Transverse colon (tissue), 4 donors: ENCODE measurements at regions not wholly inside any gene's neighbourhood (a gene's known extent, or its start where the extent isn't known, plus 50 kb on each side); places are given as distances from the start of the nearest gene placed in this dataset.

Experiments used
- CTCF ChIP-seq, 5 experiments: fragments of 200-600 bp in 3 of 5; fragments of 450-650 bp in 2 of 5; sonication (generic) in 3 of 5; IDR thresholded peaks; 1 replicate in 2 of 5; 2 replicates in 3 of 5; pipeline ENCODE4 v1.5.1; 2016 to 2017; ENCODE audit warnings: antibody characterized with exemption in 5 of 5, inconsistent platforms in 3 of 5, mild to moderate bottlenecking in 2 of 5, moderate library complexity in 1 of 5
- EP300 ChIP-seq: sonication (generic); formaldehyde crosslinking; IDR thresholded peaks from one replicate; pipeline ENCODE4 v1.6.1; 2017; ENCODE audit warnings: antibody characterized with exemption, low read depth
- POLR2A ChIP-seq: fragments of 450-650 bp; IDR thresholded peaks from one replicate; pipeline ENCODE4 v1.6.1; 2016; ENCODE audit warnings: antibody characterized with exemption, mild to moderate bottlenecking, moderate library complexity
- POLR2AphosphoS5 ChIP-seq, 3 donors: sonication (generic); formaldehyde crosslinking; IDR thresholded peaks; one replicate each; pipeline ENCODE4 v1.6.1; 2016; ENCODE audit warnings: antibody characterized with exemption in 3 of 3

DNA sequence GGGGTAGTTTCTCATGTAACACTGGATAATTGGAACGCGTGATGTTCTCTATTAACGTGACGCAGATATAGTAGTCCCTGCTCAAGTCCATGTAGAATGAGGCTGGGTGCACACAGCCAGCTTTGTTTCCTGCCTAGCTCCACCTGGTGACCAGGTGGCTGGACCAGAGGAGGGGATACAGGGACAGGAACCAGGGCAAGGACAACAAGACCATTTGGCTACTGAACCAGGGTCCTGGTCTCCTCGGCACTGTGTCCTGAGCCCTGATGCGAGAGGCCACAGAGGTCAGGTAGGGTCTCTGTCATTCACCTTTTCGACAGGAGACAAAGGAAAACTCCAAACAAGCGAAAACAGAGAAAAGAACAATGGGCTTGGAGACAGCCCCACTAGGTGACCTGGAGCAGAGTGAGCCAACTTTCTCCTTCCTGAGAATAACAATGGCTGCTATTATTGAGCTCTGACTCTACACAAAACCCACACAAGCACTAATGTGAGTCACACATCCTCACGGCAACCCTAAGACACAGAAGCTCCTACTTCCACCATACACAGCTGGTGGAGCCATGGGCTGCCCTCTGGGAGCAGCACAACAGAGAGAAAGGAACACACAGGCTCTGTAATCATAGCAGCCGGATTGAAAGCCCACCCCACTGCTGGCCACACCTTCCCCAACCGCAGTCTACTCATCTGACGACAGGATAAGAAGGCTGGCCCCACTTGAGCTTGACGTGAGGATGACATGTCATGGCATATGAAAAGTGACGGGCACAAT, 67.3 kb upstream of the TEX51 start:
- TF ChIP-seq POLR2A, result no peak
- TF ChIP-seq CTCF (IDR thresholded peaks at IDR 0.05), result no peak
- no peak for TF ChIP-seq POLR2AphosphoS5 (IDR thresholded peaks at IDR 0.05)
- no peak for TF ChIP-seq EP300
